Right lobe of liver (tissue), 4 donors: ENCODE measurements at regions not wholly inside any gene's neighbourhood (a gene's known extent, or its start where the extent isn't known, plus 50 kb on each side); places are given as distances from the start of the nearest gene placed in this dataset.

ENCODE experiments used
- POLR2A ChIP-seq: fragments of 450-650 bp; IDR thresholded peaks from one replicate; pipeline ENCODE4 v1.6.1; 2017; ENCODE audit warnings: antibody characterized with exemption, mild to moderate bottlenecking
- TF ChIP-seq, protein P1 (sequence below), 4 donors: fragments of 200-600 bp in 3 of 4; fragments of 450-650 bp in 1 of 4; IDR thresholded peaks; one replicate each; pipeline versions ENCODE4 v1.5.1 to v1.8.0; 2016 to 2022; ENCODE audit warnings: antibody characterized with exemption in 4 of 4, mild to moderate bottlenecking in 2 of 4
- donor health status: DM: no; HTN: no; CAD: no.
- donor health status: DM: no; HTN: no; CAD: no.
- donor health status: DM: no; HTN: yes; CAD: no.

DNA sequence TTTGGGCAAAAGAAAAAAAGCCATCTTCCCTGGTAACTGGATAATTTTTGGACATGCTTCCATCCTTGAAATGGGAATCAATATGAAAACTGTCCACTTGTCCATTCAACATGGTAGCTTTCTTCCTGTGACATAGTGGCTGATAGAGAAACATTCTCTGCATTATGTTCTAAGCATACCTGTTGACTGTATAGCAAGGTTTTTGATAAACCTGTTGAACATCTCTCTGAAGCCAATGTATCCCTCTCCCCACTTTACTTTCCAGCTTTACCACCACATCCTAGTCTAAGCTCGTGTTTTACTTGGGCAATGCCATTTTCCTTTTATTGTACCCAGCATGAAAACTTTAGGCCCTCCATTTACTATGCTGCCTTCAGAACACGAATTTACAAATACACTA lies 630.1 kb downstream of the TOX3 start:
- TF ChIP-seq, protein P1, sequence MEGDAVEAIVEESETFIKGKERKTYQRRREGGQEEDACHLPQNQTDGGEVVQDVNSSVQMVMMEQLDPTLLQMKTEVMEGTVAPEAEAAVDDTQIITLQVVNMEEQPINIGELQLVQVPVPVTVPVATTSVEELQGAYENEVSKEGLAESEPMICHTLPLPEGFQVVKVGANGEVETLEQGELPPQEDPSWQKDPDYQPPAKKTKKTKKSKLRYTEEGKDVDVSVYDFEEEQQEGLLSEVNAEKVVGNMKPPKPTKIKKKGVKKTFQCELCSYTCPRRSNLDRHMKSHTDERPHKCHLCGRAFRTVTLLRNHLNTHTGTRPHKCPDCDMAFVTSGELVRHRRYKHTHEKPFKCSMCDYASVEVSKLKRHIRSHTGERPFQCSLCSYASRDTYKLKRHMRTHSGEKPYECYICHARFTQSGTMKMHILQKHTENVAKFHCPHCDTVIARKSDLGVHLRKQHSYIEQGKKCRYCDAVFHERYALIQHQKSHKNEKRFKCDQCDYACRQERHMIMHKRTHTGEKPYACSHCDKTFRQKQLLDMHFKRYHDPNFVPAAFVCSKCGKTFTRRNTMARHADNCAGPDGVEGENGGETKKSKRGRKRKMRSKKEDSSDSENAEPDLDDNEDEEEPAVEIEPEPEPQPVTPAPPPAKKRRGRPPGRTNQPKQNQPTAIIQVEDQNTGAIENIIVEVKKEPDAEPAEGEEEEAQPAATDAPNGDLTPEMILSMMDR (IDR thresholded peaks at IDR 0.05), result no peak
- TF ChIP-seq POLR2A, result no peak
